ENCODE measurements at regions not wholly inside any gene's neighbourhood (a gene's known extent, or its start where the extent isn't known, plus 50 kb on each side); places are given as distances from the start of the nearest gene placed in this dataset.

- POLR2A ChIA-PET, result no interaction called here
Observed at GRCh38 chr10:29056729-29057128, 232.1 kb upstream of the LYZL1 start.

GRCh38 chr10:29057822-29058331 is 231.0 kb upstream of the LYZL1 start:
- DNase-seq (ENCODE audit: low read depth, low spot score), result no peak
- H3K27ac ChIP-seq (ENCODE audit: low read depth, low read length), result no peak overlapping the region

More at GRCh38 chr10:29056729-29057128, 232.1 kb upstream of the LYZL1 start:
- H3K9me3 ChIP-seq (ENCODE audit: control insufficient read depth, insufficient read depth, low read length), result no peaks in the 10 kb centered on the region
- no peak for DNase-seq (ENCODE audit: low read depth, low spot score)
- H3K27me3 ChIP-seq (ENCODE audit: control insufficient read depth, insufficient read depth, low read length), result peaks cover 17% of the 10 kb centered on the region
- no peak overlapping the region for H3K4me3 ChIP-seq (ENCODE audit: low read depth, low read length)
- CTCF ChIA-PET, result interaction anchor here (0.7 to 1.2 kb wide), 2 partner anchors 100 to 354 kb away, joined by 5 to 9 read pairs; no protein-coding TSS in a partner anchor
- H3K27ac ChIP-seq (ENCODE audit: low read depth, low read length), result no peak overlapping the region
- TF ChIP-seq CTCF (IDR thresholded peaks at IDR 0.05; ENCODE audit: low read depth, low read length), result no peak

GRCh38 chr10:29063806-29064644 is 224.8 kb upstream of the LYZL1 start:
- ChIA-PET CTCF (interaction anchor here (1.1 kb wide), 1 partner anchor 11 kb away, joined by 4 read pairs; no protein-coding TSS in a partner anchor), POLR2A (no interaction called here)
- peak; percentile 23; the same call in 1 of the 2 replicates for TF ChIP-seq CTCF (IDR thresholded peaks at IDR 0.05; ENCODE audit: low read depth, low read length)
- Histone ChIP-seq H3K27ac (ENCODE audit: low read depth, low read length) (no peak overlapping the region), H3K27me3 (ENCODE audit: control insufficient read depth, insufficient read depth, low read length) (peaks cover 2% of the 10 kb centered on the region), H3K9me3 (ENCODE audit: control insufficient read depth, insufficient read depth, low read length) (no peaks in the 10 kb centered on the region), H3K4me3 (ENCODE audit: low read depth, low read length) (no peak overlapping the region)
- DNase-seq (ENCODE audit: low read depth, low spot score), result no peak

More at GRCh38 chr10:29057822-29058331, 231.0 kb upstream of the LYZL1 start:
- Histone ChIP-seq H3K27me3 (ENCODE audit: control insufficient read depth, insufficient read depth, low read length) (peaks cover 7% of the 10 kb centered on the region), H3K4me3 (ENCODE audit: low read depth, low read length) (no peak overlapping the region; the same call in 1 of the 2 replicates), H3K9me3 (ENCODE audit: control insufficient read depth, insufficient read depth, low read length) (no peaks in the 10 kb centered on the region)
- ChIA-PET POLR2A (no interaction called here), CTCF (interaction anchor here (1.2 to 1.3 kb wide), 2 partner anchors 99 to 394 kb away, joined by 3 to 5 read pairs; no protein-coding TSS in a partner anchor)
- TF ChIP-seq CTCF (IDR thresholded peaks at IDR 0.05; ENCODE audit: low read depth, low read length), result no peak

- CTCF ChIA-PET, result no interaction called here
- no peak for DNase-seq (ENCODE audit: low read depth, low spot score)
- TF ChIP-seq CTCF (IDR thresholded peaks at IDR 0.05; ENCODE audit: low read depth, low read length), result no peak
- no peak overlapping the region for H3K27ac ChIP-seq (ENCODE audit: low read depth, low read length)
- no peaks in the 10 kb centered on the region for H3K9me3 ChIP-seq (ENCODE audit: control insufficient read depth, insufficient read depth, low read length)
- H3K27me3 ChIP-seq (ENCODE audit: control insufficient read depth, insufficient read depth, low read length), result peaks cover 2% of the 10 kb centered on the region
- H3K4me3 ChIP-seq (ENCODE audit: low read depth, low read length), result no peak overlapping the region
- POLR2A ChIA-PET, result no interaction called here
Observed at GRCh38 chr10:29064680-29065079, 224.2 kb upstream of the LYZL1 start.

GRCh38 chr10:29067161-29067560 is 221.7 kb upstream of the LYZL1 start:
- Histone ChIP-seq H3K4me3 (ENCODE audit: low read depth, low read length) (no peak overlapping the region), H3K27me3 (ENCODE audit: control insufficient read depth, insufficient read depth, low read length) (peaks cover 7% of the 10 kb centered on the region), H3K27ac (ENCODE audit: low read depth, low read length) (no peak overlapping the region), H3K9me3 (ENCODE audit: control insufficient read depth, insufficient read depth, low read length) (no peaks in the 10 kb centered on the region)
- ChIA-PET POLR2A (no interaction called here), CTCF (interaction anchor here (1.1 kb wide), 1 partner anchor 403 kb away, joined by 3 read pairs; no protein-coding TSS in a partner anchor)
- no peak for TF ChIP-seq CTCF (IDR thresholded peaks at IDR 0.05; ENCODE audit: low read depth, low read length)
- DNase-seq (ENCODE audit: low read depth, low spot score), result no peak
